Keratinocyte (primary cell): ENCODE measurements at regions not wholly inside any gene's neighbourhood (a gene's known extent, or its start where the extent isn't known, plus 50 kb on each side); places are given as distances from the start of the nearest gene placed in this dataset.

Experiments used
- EZH2 ChIP-seq: IDR thresholded peaks from one replicate; pipeline ENCODE4 v1.6.1; 2012; ENCODE audit warnings: inconsistent platforms, mild to moderate bottlenecking, low read length, moderate library complexity
- TF ChIP-seq, protein P1 (sequence below), 3 experiments: IDR thresholded peaks in 1 of 3; conservative IDR thresholded peaks in 1 of 3; optimal IDR thresholded peaks in 1 of 3; 2 replicates in 2 of 3; 3 replicates in 1 of 3; pipeline versions ENCODE3 to v1.5.1; 2011; ENCODE audit warnings: low read length in 3 of 3, mild to moderate bottlenecking in 3 of 3, moderate library complexity in 2 of 3, control low read depth in 1 of 3, inconsistent platforms in 1 of 3; ENCODE audit not compliant: insufficient read depth in 2 of 3; ENCODE audit errors: extremely low read depth in 1 of 3

GRCh38 chr2:238651306-238652052 is 196.4 kb upstream of the TWIST2 start:
- TF ChIP-seq, protein P1, sequence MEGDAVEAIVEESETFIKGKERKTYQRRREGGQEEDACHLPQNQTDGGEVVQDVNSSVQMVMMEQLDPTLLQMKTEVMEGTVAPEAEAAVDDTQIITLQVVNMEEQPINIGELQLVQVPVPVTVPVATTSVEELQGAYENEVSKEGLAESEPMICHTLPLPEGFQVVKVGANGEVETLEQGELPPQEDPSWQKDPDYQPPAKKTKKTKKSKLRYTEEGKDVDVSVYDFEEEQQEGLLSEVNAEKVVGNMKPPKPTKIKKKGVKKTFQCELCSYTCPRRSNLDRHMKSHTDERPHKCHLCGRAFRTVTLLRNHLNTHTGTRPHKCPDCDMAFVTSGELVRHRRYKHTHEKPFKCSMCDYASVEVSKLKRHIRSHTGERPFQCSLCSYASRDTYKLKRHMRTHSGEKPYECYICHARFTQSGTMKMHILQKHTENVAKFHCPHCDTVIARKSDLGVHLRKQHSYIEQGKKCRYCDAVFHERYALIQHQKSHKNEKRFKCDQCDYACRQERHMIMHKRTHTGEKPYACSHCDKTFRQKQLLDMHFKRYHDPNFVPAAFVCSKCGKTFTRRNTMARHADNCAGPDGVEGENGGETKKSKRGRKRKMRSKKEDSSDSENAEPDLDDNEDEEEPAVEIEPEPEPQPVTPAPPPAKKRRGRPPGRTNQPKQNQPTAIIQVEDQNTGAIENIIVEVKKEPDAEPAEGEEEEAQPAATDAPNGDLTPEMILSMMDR (optimal IDR thresholded peaks at IDR 0.05 in 1 of 3, IDR thresholded peaks at IDR 0.05 in 1 of 3, conservative IDR thresholded peaks at IDR 0.05 in 1 of 3; ENCODE audit: extremely low read depth in 1 of 3, insufficient read depth in 2 of 3, low read length in 3 of 3) = no peak
- TF ChIP-seq EZH2 = no peak
